Hepatocyte (in vitro differentiated cells): ENCODE measurements at regions not wholly inside any gene's neighbourhood (a gene's known extent, or its start where the extent isn't known, plus 50 kb on each side); places are given as distances from the start of the nearest gene placed in this dataset.

ENCODE experiments used
- DNase-seq: peaks from one replicate; pipeline ENCODE4 v3.0.0-alpha.2; 2016; ENCODE audit warnings: low spot score
- H2AFZ ChIP-seq: fragments of 200-600 bp; sonication (generic); 2 replicates; pipeline ENCODE4 v1.6.0; 2016; ENCODE audit warnings: antibody characterized with exemption, mild to moderate bottlenecking
- H3K27ac ChIP-seq: fragments of 200-600 bp; sonication (generic); 2 replicates; pipeline ENCODE4 v1.5.1; 2016; ENCODE audit warnings: mild to moderate bottlenecking
- H3K27me3 ChIP-seq: fragments of 200-600 bp; sonication (generic); 2 replicates; pipeline ENCODE4 v1.6.1; 2016
- H3K36me3 ChIP-seq: fragments of 200-600 bp; sonication (generic); replicated peaks from 2 replicates; pipeline ENCODE4 v1.5.1; 2016; ENCODE audit warnings: low read depth; ENCODE audit not compliant: insufficient read depth
- H3K4me1 ChIP-seq: fragments of 200-600 bp; sonication (generic); 2 replicates; pipeline ENCODE4 v1.5.1; 2016; ENCODE audit warnings: mild to moderate bottlenecking, moderate library complexity; ENCODE audit not compliant: insufficient read depth
- H3K4me2 ChIP-seq: fragments of 200-600 bp; sonication (generic); 2 replicates; pipeline ENCODE4 v1.6.0; 2016
- H3K4me3 ChIP-seq: fragments of 200-600 bp; sonication (generic); 2 replicates; pipeline ENCODE4 v1.5.1; 2016; ENCODE audit warnings: mild to moderate bottlenecking
- H3K79me2 ChIP-seq: fragments of 200-600 bp; sonication (generic); 2 replicates; pipeline ENCODE4 v1.6.0; 2017; ENCODE audit warnings: mild to moderate bottlenecking
- H3K9me2 ChIP-seq: fragments of 200-600 bp; sonication (generic); replicated peaks from 2 replicates; pipeline ENCODE4 v1.6.0; 2017; ENCODE audit warnings: mild to moderate bottlenecking; ENCODE audit not compliant: insufficient read depth
- H3K9me3 ChIP-seq: fragments of 200-600 bp; sonication (generic); 2 replicates; pipeline ENCODE4 v1.5.1; 2016; ENCODE audit warnings: low read depth, mild to moderate bottlenecking
- H4K20me1 ChIP-seq: fragments of 200-600 bp; sonication (generic); 2 replicates; pipeline ENCODE4 v1.6.0; 2016; ENCODE audit warnings: mild to moderate bottlenecking; ENCODE audit not compliant: insufficient read depth, poor library complexity, severe bottlenecking
- EZH2 ChIP-seq: fragments of 200-600 bp; sonication (generic); IDR thresholded peaks from 2 replicates; pipeline ENCODE4 v1.6.1; 2016; ENCODE audit warnings: antibody characterized with exemption, mild to moderate bottlenecking, borderline replicate concordance
- EZH2phosphoT487 ChIP-seq: fragments of 200-600 bp; sonication (generic); IDR thresholded peaks from one replicate; pipeline ENCODE4 v1.6.1; 2018; ENCODE audit warnings: antibody characterized with exemption, mild to moderate bottlenecking, low read depth, moderate library complexity; ENCODE audit not compliant: unreplicated experiment, severe bottlenecking
- WGBS: methylation state at CpG from one replicate; pipeline ENCODE4 v1.1.6; 2016; ENCODE audit warnings: low lambda C conversion rate; ENCODE audit errors: missing lambda C conversion rate; 5-methylcytosine and 5-hydroxymethylcytosine counted together
- TF ChIP-seq, protein P1 (sequence below): fragments of 200-600 bp; sonication (generic); IDR thresholded peaks from 2 replicates; pipeline ENCODE4 v1.5.1; 2016; ENCODE audit warnings: antibody characterized with exemption, mild to moderate bottlenecking; ENCODE audit not compliant: poor library complexity

DNA sequence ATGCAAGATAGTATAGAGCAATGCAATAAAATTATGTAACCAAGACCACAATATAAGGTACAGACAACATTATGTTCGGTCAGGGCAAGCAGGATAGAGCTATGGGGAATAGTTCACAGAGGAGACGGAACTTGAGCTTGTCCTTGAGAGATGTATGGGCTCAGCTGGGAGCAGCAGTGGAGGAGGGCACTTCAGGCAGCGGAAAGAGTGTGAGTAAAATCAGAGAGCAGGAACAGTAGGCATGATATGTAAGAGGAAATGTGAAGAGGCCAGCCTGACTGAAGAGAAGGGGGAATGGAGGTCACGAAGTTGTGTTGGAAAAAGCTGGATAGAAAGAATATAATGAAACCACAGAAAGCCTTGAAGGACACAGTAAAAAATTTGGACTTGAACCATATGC is 217.2 kb upstream of the NOCT start:
- no peaks in the 10 kb centered on the region for H3K9me2 ChIP-seq
- TF ChIP-seq EZH2phosphoT487 (no peak), EZH2 (no peak)
- TF ChIP-seq, protein P1, sequence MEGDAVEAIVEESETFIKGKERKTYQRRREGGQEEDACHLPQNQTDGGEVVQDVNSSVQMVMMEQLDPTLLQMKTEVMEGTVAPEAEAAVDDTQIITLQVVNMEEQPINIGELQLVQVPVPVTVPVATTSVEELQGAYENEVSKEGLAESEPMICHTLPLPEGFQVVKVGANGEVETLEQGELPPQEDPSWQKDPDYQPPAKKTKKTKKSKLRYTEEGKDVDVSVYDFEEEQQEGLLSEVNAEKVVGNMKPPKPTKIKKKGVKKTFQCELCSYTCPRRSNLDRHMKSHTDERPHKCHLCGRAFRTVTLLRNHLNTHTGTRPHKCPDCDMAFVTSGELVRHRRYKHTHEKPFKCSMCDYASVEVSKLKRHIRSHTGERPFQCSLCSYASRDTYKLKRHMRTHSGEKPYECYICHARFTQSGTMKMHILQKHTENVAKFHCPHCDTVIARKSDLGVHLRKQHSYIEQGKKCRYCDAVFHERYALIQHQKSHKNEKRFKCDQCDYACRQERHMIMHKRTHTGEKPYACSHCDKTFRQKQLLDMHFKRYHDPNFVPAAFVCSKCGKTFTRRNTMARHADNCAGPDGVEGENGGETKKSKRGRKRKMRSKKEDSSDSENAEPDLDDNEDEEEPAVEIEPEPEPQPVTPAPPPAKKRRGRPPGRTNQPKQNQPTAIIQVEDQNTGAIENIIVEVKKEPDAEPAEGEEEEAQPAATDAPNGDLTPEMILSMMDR = no peak
- no peaks in the 10 kb centered on the region for H3K4me1 ChIP-seq
- no peaks in the 10 kb centered on the region for H3K79me2 ChIP-seq
- H3K27me3 ChIP-seq = no peaks in the 10 kb centered on the region
- H4K20me1 ChIP-seq = no peaks in the 10 kb centered on the region
- H3K27ac ChIP-seq = no peak overlapping the region
- H3K4me2 ChIP-seq = no peak overlapping the region
- H3K4me3 ChIP-seq = no peak overlapping the region
- no peaks in the 10 kb centered on the region for H3K36me3 ChIP-seq
- DNase-seq = no peak
- H2AFZ ChIP-seq = no peak overlapping the region
- H3K9me3 ChIP-seq = no peaks in the 10 kb centered on the region
- 93% methylated on average over 4 of the region's 4 CpGs for WGBS

DNA sequence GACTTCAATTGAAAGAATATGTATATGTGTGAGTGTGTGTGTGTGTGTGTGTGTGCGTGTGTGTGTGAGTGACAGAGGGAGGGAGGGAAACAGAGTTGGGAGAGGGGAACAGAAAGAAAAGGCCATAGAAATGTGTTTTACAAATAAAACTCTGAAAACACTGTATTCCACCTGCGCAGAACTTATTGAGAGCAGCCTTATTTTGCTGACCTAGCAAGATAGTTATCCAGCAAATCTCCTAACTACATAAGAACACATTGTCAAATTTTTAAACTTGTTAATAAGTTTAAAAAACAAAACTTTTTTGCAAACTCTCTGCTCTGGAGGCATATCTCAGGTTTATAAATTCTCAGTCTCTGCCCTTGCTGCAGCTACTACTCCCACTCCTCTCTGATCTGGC is 217.9 kb upstream of the NOCT start:
- no peak overlapping the region for H2AFZ ChIP-seq
- H4K20me1 ChIP-seq = no peaks in the 10 kb centered on the region
- H3K4me1 ChIP-seq = no peaks in the 10 kb centered on the region
- no peak overlapping the region for H3K27ac ChIP-seq
- H3K36me3 ChIP-seq = no peaks in the 10 kb centered on the region
- WGBS = 95% methylated on average over 2 of the region's 2 CpGs
- H3K79me2 ChIP-seq = no peaks in the 10 kb centered on the region
- DNase-seq = no peak
- no peaks in the 10 kb centered on the region for H3K9me3 ChIP-seq
- no peak overlapping the region for H3K4me2 ChIP-seq
- H3K4me3 ChIP-seq = no peak overlapping the region
- no peaks in the 10 kb centered on the region for H3K27me3 ChIP-seq
- TF ChIP-seq EZH2phosphoT487 = no peak
- TF ChIP-seq, protein P1 = no peak
- H3K9me2 ChIP-seq = no peaks in the 10 kb centered on the region

DNA sequence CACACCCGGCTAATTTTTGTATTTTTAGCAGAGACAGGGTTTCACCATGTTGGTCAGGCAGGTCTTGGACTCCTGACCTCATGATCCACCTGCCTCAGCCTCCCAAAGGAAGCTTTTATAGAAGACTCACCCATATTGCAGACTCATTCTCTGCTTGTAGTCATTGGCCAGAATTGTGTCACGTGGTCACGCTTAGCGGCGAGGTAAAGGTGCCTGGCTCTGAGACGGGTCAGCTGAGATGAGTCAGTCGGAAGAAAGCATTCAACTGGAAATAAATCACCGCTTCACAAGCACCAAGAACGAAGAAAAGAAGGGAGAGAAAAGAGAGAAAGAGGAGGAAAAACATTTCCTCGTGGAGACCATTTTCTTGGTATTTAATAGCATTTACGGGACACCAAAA is 218.8 kb upstream of the NOCT start:
- Histone ChIP-seq H4K20me1 (no peaks in the 10 kb centered on the region), H3K4me3 (no peak overlapping the region), H3K9me3 (no peaks in the 10 kb centered on the region), H2AFZ (no peak overlapping the region), H3K36me3 (no peaks in the 10 kb centered on the region), H3K79me2 (no peaks in the 10 kb centered on the region), H3K27ac (no peak overlapping the region), H3K4me1 (no peaks in the 10 kb centered on the region), H3K9me2 (no peaks in the 10 kb centered on the region), H3K4me2 (no peak overlapping the region), H3K27me3 (no peaks in the 10 kb centered on the region)
- no peak for DNase-seq
- 97% methylated on average over 11 of the region's 11 CpGs for WGBS
- TF ChIP-seq, protein P1 = no peak
- TF ChIP-seq EZH2 = no peak
- TF ChIP-seq EZH2phosphoT487 = no peak
